OCI-LY1 (cell line): ENCODE measurements at regions not wholly inside any gene's neighbourhood (a gene's known extent, or its start where the extent isn't known, plus 50 kb on each side); places are given as distances from the start of the nearest gene placed in this dataset.

ENCODE experiments used
- H2AFZ ChIP-seq: fragments of 200-600 bp; sonication (generic), shearing (Covaris generic); 2 replicates; pipeline ENCODE4 v1.6.0; 2014; ENCODE audit warnings: antibody characterized with exemption, mild to moderate bottlenecking, low read length
- H3F3A ChIP-seq: fragments of 200-600 bp; sonication (generic), shearing (Covaris generic); 2 replicates; pipeline ENCODE4 v1.6.0; 2014; ENCODE audit warnings: mild to moderate bottlenecking, antibody characterized with exemption, low read length, moderate library complexity; ENCODE audit not compliant: insufficient read depth
- H3K27ac ChIP-seq: fragments of 200-600 bp; sonication (generic); 2 replicates; pipeline ENCODE4 v1.5.1; 2014; ENCODE audit warnings: low read length, mixed run types, mild to moderate bottlenecking, low read depth; ENCODE audit not compliant: poor library complexity, severe bottlenecking
- H3K27me3 ChIP-seq: fragments of 200-600 bp; sonication (generic); 2 replicates; pipeline ENCODE4 v1.6.0; 2014; ENCODE audit warnings: antibody characterized with exemption, mild to moderate bottlenecking, low read length, moderate library complexity; ENCODE audit not compliant: insufficient read depth
- H3K36me3 ChIP-seq: fragments of 200-600 bp; sonication (generic); 2 replicates; pipeline ENCODE4 v1.6.1; 2014; ENCODE audit warnings: mild to moderate bottlenecking, antibody characterized with exemption, low read length, moderate library complexity, mixed read lengths; ENCODE audit not compliant: insufficient read depth
- H3K4me1 ChIP-seq: fragments of 200-600 bp; sonication (generic); 2 replicates; pipeline ENCODE4 v1.5.1; 2014; ENCODE audit warnings: mild to moderate bottlenecking, low read length, moderate library complexity; ENCODE audit not compliant: insufficient read depth, severe bottlenecking
- H3K4me2 ChIP-seq: fragments of 200-600 bp; sonication (generic), shearing (Covaris generic); 2 replicates; pipeline ENCODE4 v1.6.1; 2014; ENCODE audit warnings: low read length
- H3K4me3 ChIP-seq: fragments of 200-600 bp; sonication (generic); 2 replicates; pipeline ENCODE4 v1.5.1; 2014; ENCODE audit warnings: low read length, low read depth, mild to moderate bottlenecking, mixed read lengths; ENCODE audit not compliant: poor library complexity, severe bottlenecking
- H3K79me2 ChIP-seq: fragments of 200-600 bp; shearing (Covaris generic); 2 replicates; pipeline ENCODE4 v1.6.1; 2016; ENCODE audit warnings: mixed run types, low read length, mixed read lengths; ENCODE audit not compliant: insufficient read depth
- H3K9ac ChIP-seq: fragments of 200-600 bp; sonication (generic), shearing (Covaris generic); 2 replicates; pipeline ENCODE4 v1.6.1; 2014; ENCODE audit warnings: mild to moderate bottlenecking, low read length, mixed read lengths
- H3K9me2 ChIP-seq: fragments of 200-600 bp; sonication (generic), shearing (Covaris generic); 2 replicates; pipeline ENCODE4 v1.6.1; 2014; ENCODE audit warnings: low read depth, mild to moderate bottlenecking, low read length, mixed read lengths
- H3K9me3 ChIP-seq: fragments of 200-600 bp; shearing (Covaris generic); 2 replicates; pipeline ENCODE4 v1.6.1; 2014; ENCODE audit warnings: low read length, mixed read lengths
- H4K20me1 ChIP-seq: fragments of 200-600 bp; sonication (generic), shearing (Covaris generic); 2 replicates; pipeline ENCODE4 v1.6.0; 2016; ENCODE audit warnings: mild to moderate bottlenecking, low read length; ENCODE audit not compliant: insufficient read depth
- CTCF ChIP-seq: fragments of 200-600 bp; sonication (generic), shearing (Covaris generic); IDR thresholded peaks from 2 replicates; pipeline ENCODE4 v1.5.1; 2017; ENCODE audit warnings: mild to moderate bottlenecking, antibody characterized with exemption, low read length, moderate library complexity, mixed read lengths
- EZH2 ChIP-seq: fragments of 200-600 bp; sonication (generic), shearing (Covaris generic); IDR thresholded peaks from 2 replicates; pipeline ENCODE4 v1.8.0; 2017; ENCODE audit warnings: borderline replicate concordance, mixed run types, mild to moderate bottlenecking, antibody characterized with exemption, low read length, moderate library complexity, mixed read lengths

- Histone ChIP-seq H3K79me2 (no peaks in the 10 kb centered on the region), H3K27me3 (no peaks in the 10 kb centered on the region), H3K9me3 (no peaks in the 10 kb centered on the region), H3K4me1 (no peaks in the 10 kb centered on the region), H3F3A (no peaks in the 10 kb centered on the region), H3K9me2 (no peaks in the 10 kb centered on the region), H3K27ac (no peak overlapping the region), H3K36me3 (no peaks in the 10 kb centered on the region), H3K4me2 (no peak overlapping the region), H3K9ac (no peak overlapping the region), H4K20me1 (no peaks in the 10 kb centered on the region), H2AFZ (no peak overlapping the region), H3K4me3 (no peak overlapping the region)
- TF ChIP-seq EZH2: no peak
- no peak for TF ChIP-seq CTCF
Measured at GRCh38 chr18:30556112-30556511, 486.4 kb downstream of the DSC3 start.

- no peak overlapping the region for H3K4me2 ChIP-seq
Measured at GRCh38 chr18:30545393-30545792, 497.1 kb downstream of the DSC3 start.

GRCh38 chr18:30544141-30544540 is 498.4 kb downstream of the DSC3 start:
- no peak for TF ChIP-seq EZH2
- no peak for TF ChIP-seq CTCF
- Histone ChIP-seq H3K27ac (no peak overlapping the region), H3K36me3 (no peaks in the 10 kb centered on the region), H3K9me3 (no peaks in the 10 kb centered on the region), H3F3A (no peaks in the 10 kb centered on the region), H3K9me2 (no peaks in the 10 kb centered on the region), H3K4me2 (no peak overlapping the region), H3K27me3 (no peaks in the 10 kb centered on the region), H3K4me1 (no peaks in the 10 kb centered on the region), H3K4me3 (no peak overlapping the region), H3K9ac (no peak overlapping the region), H4K20me1 (no peaks in the 10 kb centered on the region), H2AFZ (no peak overlapping the region), H3K79me2 (no peaks in the 10 kb centered on the region)

More at GRCh38 chr18:30545393-30545792, 497.1 kb downstream of the DSC3 start:
- Histone ChIP-seq H3K27me3 (no peaks in the 10 kb centered on the region), H4K20me1 (no peaks in the 10 kb centered on the region), H3K9ac (no peak overlapping the region), H2AFZ (no peak overlapping the region), H3K27ac (no peak overlapping the region), H3K36me3 (no peaks in the 10 kb centered on the region), H3K79me2 (no peaks in the 10 kb centered on the region), H3K9me3 (no peaks in the 10 kb centered on the region), H3K4me1 (no peaks in the 10 kb centered on the region), H3K4me3 (no peak overlapping the region), H3F3A (no peaks in the 10 kb centered on the region), H3K9me2 (no peaks in the 10 kb centered on the region)
- TF ChIP-seq CTCF (no peak), EZH2 (no peak)
